Activated naive CD4-positive, alpha-beta T cell treated with anti-CD3 and anti-CD28 coated beads, Interleukin-2, amount 50 U/mL, for 24 hours (primary cell): ENCODE measurements at regions not wholly inside any gene's neighbourhood (a gene's known extent, or its start where the extent isn't known, plus 50 kb on each side); places are given as distances from the start of the nearest gene placed in this dataset.

ENCODE experiments used
- H3K27ac Mint-ChIP-seq: one replicate; pipeline ENCODE4 v1.8.0; 2021; ENCODE audit warnings: mild to moderate bottlenecking, mixed read lengths
- H3K27me3 Mint-ChIP-seq: one replicate; pipeline ENCODE4 v1.8.0; 2021; ENCODE audit warnings: mixed read lengths
- H3K36me3 Mint-ChIP-seq: one replicate; pipeline ENCODE4 v1.8.0; 2021; ENCODE audit warnings: mixed read lengths
- H3K4me1 Mint-ChIP-seq: one replicate; pipeline ENCODE4 v1.8.0; 2021; ENCODE audit warnings: mixed read lengths
- H3K4me3 Mint-ChIP-seq: one replicate; pipeline ENCODE4 v1.8.0; 2021; ENCODE audit warnings: mild to moderate bottlenecking, mixed read lengths
- H3K9me3 Mint-ChIP-seq: one replicate; pipeline ENCODE4 v1.8.0; 2021; ENCODE audit warnings: mixed read lengths

- Mint-ChIP-seq H3K4me1 (no peaks in the 10 kb centered on the region), H3K36me3 (no peaks in the 10 kb centered on the region), H3K27me3 (peaks cover 8% of the 10 kb centered on the region), H3K4me3 (no peak overlapping the region), H3K27ac (no peak overlapping the region), H3K9me3 (no peaks in the 10 kb centered on the region)
Observed at GRCh38 chr1:208929575-208929974, 653.9 kb upstream of the CAMK1G start.

GRCh38 chr1:208931936-208932335 lies 651.6 kb upstream of the CAMK1G start:
- H3K9me3 Mint-ChIP-seq: no peaks in the 10 kb centered on the region
- H3K27me3 Mint-ChIP-seq: peaks cover 7% of the 10 kb centered on the region
- no peaks in the 10 kb centered on the region for H3K36me3 Mint-ChIP-seq
- no peaks in the 10 kb centered on the region for H3K4me1 Mint-ChIP-seq
- H3K27ac Mint-ChIP-seq: no peak overlapping the region
- H3K4me3 Mint-ChIP-seq: no peak overlapping the region

- peaks cover 6% of the 10 kb centered on the region for H3K27me3 Mint-ChIP-seq
- no peak overlapping the region for H3K27ac Mint-ChIP-seq
- H3K36me3 Mint-ChIP-seq: no peaks in the 10 kb centered on the region
- no peak overlapping the region for H3K4me3 Mint-ChIP-seq
- no peaks in the 10 kb centered on the region for H3K9me3 Mint-ChIP-seq
- no peaks in the 10 kb centered on the region for H3K4me1 Mint-ChIP-seq
Observed at GRCh38 chr1:208933984-208934525, 649.5 kb upstream of the CAMK1G start.

GRCh38 chr1:208934933-208935332 lies 648.6 kb upstream of the CAMK1G start:
- no peak overlapping the region for H3K27ac Mint-ChIP-seq
- H3K4me1 Mint-ChIP-seq: no peaks in the 10 kb centered on the region
- no peak overlapping the region for H3K4me3 Mint-ChIP-seq
- H3K9me3 Mint-ChIP-seq: no peaks in the 10 kb centered on the region
- H3K27me3 Mint-ChIP-seq: peaks cover 6% of the 10 kb centered on the region
- H3K36me3 Mint-ChIP-seq: no peaks in the 10 kb centered on the region

GRCh38 chr1:208935517-208936187 lies 647.9 kb upstream of the CAMK1G start:
- Mint-ChIP-seq H3K4me3 (no peak overlapping the region), H3K27ac (no peak overlapping the region), H3K4me1 (no peaks in the 10 kb centered on the region), H3K9me3 (no peaks in the 10 kb centered on the region), H3K36me3 (no peaks in the 10 kb centered on the region), H3K27me3 (peaks cover 6% of the 10 kb centered on the region)

GRCh38 chr1:208939537-208940085 lies 643.9 kb upstream of the CAMK1G start:
- Mint-ChIP-seq H3K4me3 (no peak overlapping the region), H3K27ac (no peak overlapping the region), H3K4me1 (no peaks in the 10 kb centered on the region), H3K36me3 (no peaks in the 10 kb centered on the region), H3K9me3 (no peaks in the 10 kb centered on the region), H3K27me3 (no peaks in the 10 kb centered on the region)

- Mint-ChIP-seq H3K27ac (no peak overlapping the region), H3K36me3 (no peaks in the 10 kb centered on the region), H3K9me3 (no peaks in the 10 kb centered on the region), H3K4me3 (no peak overlapping the region), H3K4me1 (no peaks in the 10 kb centered on the region), H3K27me3 (peaks cover 2% of the 10 kb centered on the region)
Observed at GRCh38 chr1:208942394-208943130, 641.0 kb upstream of the CAMK1G start.

- Mint-ChIP-seq H3K36me3 (no peaks in the 10 kb centered on the region), H3K4me3 (no peak overlapping the region), H3K27ac (no peak overlapping the region), H3K27me3 (peaks cover 6% of the 10 kb centered on the region), H3K4me1 (no peaks in the 10 kb centered on the region), H3K9me3 (no peaks in the 10 kb centered on the region)
Observed at GRCh38 chr1:208943291-208943690, 640.2 kb upstream of the CAMK1G start.

GRCh38 chr1:208944981-208945451 lies 638.5 kb upstream of the CAMK1G start:
- H3K27ac Mint-ChIP-seq: no peak overlapping the region
- no peaks in the 10 kb centered on the region for H3K9me3 Mint-ChIP-seq
- no peak overlapping the region for H3K4me3 Mint-ChIP-seq
- no peaks in the 10 kb centered on the region for H3K36me3 Mint-ChIP-seq
- H3K27me3 Mint-ChIP-seq: peaks cover 6% of the 10 kb centered on the region
- H3K4me1 Mint-ChIP-seq: no peaks in the 10 kb centered on the region

GRCh38 chr1:208950206-208950605 lies 633.3 kb upstream of the CAMK1G start:
- H3K36me3 Mint-ChIP-seq: no peaks in the 10 kb centered on the region
- H3K27ac Mint-ChIP-seq: no peak overlapping the region
- peaks cover 7% of the 10 kb centered on the region for H3K27me3 Mint-ChIP-seq
- no peak overlapping the region for H3K4me3 Mint-ChIP-seq
- H3K4me1 Mint-ChIP-seq: no peaks in the 10 kb centered on the region
- H3K9me3 Mint-ChIP-seq: no peaks in the 10 kb centered on the region

GRCh38 chr1:208951026-208951525 lies 632.4 kb upstream of the CAMK1G start:
- Mint-ChIP-seq H3K9me3 (no peaks in the 10 kb centered on the region), H3K27me3 (peaks cover 7% of the 10 kb centered on the region), H3K27ac (no peak overlapping the region)

GRCh38 chr1:208951908-208952307 lies 631.6 kb upstream of the CAMK1G start:
- Mint-ChIP-seq H3K27ac (no peak overlapping the region), H3K27me3 (peaks cover 6% of the 10 kb centered on the region), H3K36me3 (no peaks in the 10 kb centered on the region), H3K4me1 (no peaks in the 10 kb centered on the region), H3K4me3 (no peak overlapping the region), H3K9me3 (no peaks in the 10 kb centered on the region)

More at GRCh38 chr1:208951026-208951525, 632.4 kb upstream of the CAMK1G start:
- no peaks in the 10 kb centered on the region for H3K4me1 Mint-ChIP-seq
- no peaks in the 10 kb centered on the region for H3K36me3 Mint-ChIP-seq
- no peak overlapping the region for H3K4me3 Mint-ChIP-seq

GRCh38 chr1:208962867-208963266 lies 620.6 kb upstream of the CAMK1G start:
- Mint-ChIP-seq H3K4me1 (no peaks in the 10 kb centered on the region), H3K4me3 (no peak overlapping the region), H3K27me3 (peaks cover 2% of the 10 kb centered on the region), H3K36me3 (no peaks in the 10 kb centered on the region), H3K9me3 (peaks cover 6% of the 10 kb centered on the region), H3K27ac (no peak overlapping the region)

GRCh38 chr1:208965351-208965750 lies 618.2 kb upstream of the CAMK1G start:
- Mint-ChIP-seq H3K9me3 (no peaks in the 10 kb centered on the region), H3K27ac (no peak overlapping the region), H3K27me3 (peaks cover 7% of the 10 kb centered on the region), H3K4me3 (no peak overlapping the region), H3K4me1 (no peaks in the 10 kb centered on the region), H3K36me3 (no peaks in the 10 kb centered on the region)

GRCh38 chr1:208967334-208967733 lies 616.2 kb upstream of the CAMK1G start:
- Mint-ChIP-seq H3K27ac (no peak overlapping the region), H3K36me3 (no peaks in the 10 kb centered on the region), H3K4me3 (no peak overlapping the region), H3K4me1 (no peaks in the 10 kb centered on the region), H3K27me3 (peaks cover 7% of the 10 kb centered on the region), H3K9me3 (no peaks in the 10 kb centered on the region)

- Mint-ChIP-seq H3K4me3 (no peak overlapping the region), H3K9me3 (no peaks in the 10 kb centered on the region), H3K27ac (no peak overlapping the region), H3K4me1 (no peaks in the 10 kb centered on the region), H3K27me3 (peaks cover 6% of the 10 kb centered on the region), H3K36me3 (no peaks in the 10 kb centered on the region)
Observed at GRCh38 chr1:208974717-208975116, 608.8 kb upstream of the CAMK1G start.
